ENCODE measurements at regions not wholly inside any gene's neighbourhood (a gene's known extent, or its start where the extent isn't known, plus 50 kb on each side); places are given as distances from the start of the nearest gene placed in this dataset.

GRCh38 chr9:28956116-28956880 is 1383.0 kb upstream of the C9orf72 start:
- no peak for TF ChIP-seq CTCF (IDR thresholded peaks at IDR 0.05)
- no peak for TF ChIP-seq POLR2A (IDR thresholded peaks at IDR 0.05)

Data from testis (tissue), 2 donors.